GM23248 (cell line): ENCODE measurements at regions not wholly inside any gene's neighbourhood (a gene's known extent, or its start where the extent isn't known, plus 50 kb on each side); places are given as distances from the start of the nearest gene placed in this dataset.

ENCODE experiments used
- DNase-seq: peaks from one replicate; pipeline ENCODE4 v3.0.0-alpha.2; 2015
- H2AFZ ChIP-seq: fragments of 200-600 bp; sonication (generic); 2 replicates; pipeline ENCODE4 v1.6.1; 2016; ENCODE audit warnings: antibody characterized with exemption
- H3F3A ChIP-seq: fragments of 200-600 bp; sonication (generic); 2 replicates; pipeline ENCODE4 v1.6.1; 2016; ENCODE audit warnings: mild to moderate bottlenecking, antibody characterized with exemption, mixed run types; ENCODE audit not compliant: insufficient read depth
- H3K27ac ChIP-seq: fragments of 200-600 bp; sonication (generic); 2 replicates; pipeline ENCODE4 v1.5.1; 2016; ENCODE audit warnings: mild to moderate bottlenecking
- H3K27me3 ChIP-seq: fragments of 200-600 bp; sonication (generic); replicated peaks from 2 replicates; pipeline ENCODE4 v1.6.1; 2016; ENCODE audit warnings: mild to moderate bottlenecking; ENCODE audit not compliant: insufficient read depth
- H3K36me3 ChIP-seq: fragments of 200-600 bp; sonication (generic); 2 replicates; pipeline ENCODE4 v1.6.1; 2016; ENCODE audit warnings: low read depth, mild to moderate bottlenecking
- H3K4me1 ChIP-seq: fragments of 200-600 bp; sonication (generic); 2 replicates; pipeline ENCODE4 v1.6.1; 2016; ENCODE audit warnings: mild to moderate bottlenecking; ENCODE audit not compliant: insufficient read depth
- H3K4me2 ChIP-seq: fragments of 200-600 bp; sonication (generic); one replicate; pipeline ENCODE4 v1.6.1; 2016; ENCODE audit warnings: mild to moderate bottlenecking; ENCODE audit not compliant: unreplicated experiment
- H3K4me3 ChIP-seq: fragments of 200-600 bp; sonication (generic); 2 replicates; pipeline ENCODE4 v1.5.1; 2016; ENCODE audit warnings: mild to moderate bottlenecking
- H3K79me2 ChIP-seq: fragments of 200-600 bp; sonication (generic); 2 replicates; pipeline ENCODE4 v1.6.1; 2016; ENCODE audit warnings: mild to moderate bottlenecking; ENCODE audit not compliant: insufficient read depth
- H3K9ac ChIP-seq: fragments of 200-600 bp; sonication (generic); 2 replicates; pipeline ENCODE4 v1.6.1; 2016; ENCODE audit warnings: mild to moderate bottlenecking
- H3K9me2 ChIP-seq: fragments of 200-600 bp; sonication (generic); 2 replicates; pipeline ENCODE4 v1.6.1; 2016; ENCODE audit warnings: mixed run types, mild to moderate bottlenecking, moderate library complexity; ENCODE audit not compliant: insufficient read depth
- H3K9me3 ChIP-seq: fragments of 200-600 bp; sonication (generic); one replicate; pipeline ENCODE4 v1.6.1; 2017; ENCODE audit warnings: low read depth
- H4K20me1 ChIP-seq: fragments of 200-600 bp; sonication (generic); 2 replicates; pipeline ENCODE4 v1.6.0; 2016; ENCODE audit not compliant: insufficient read depth
- EZH2 ChIP-seq: fragments of 200-600 bp; sonication (generic); IDR thresholded peaks from 2 replicates; pipeline ENCODE4 v1.6.1; 2018; ENCODE audit warnings: antibody characterized with exemption, mild to moderate bottlenecking; ENCODE audit not compliant: insufficient read depth, poor library complexity, severe bottlenecking
- EZH2phosphoT487 ChIP-seq: fragments of 200-600 bp; sonication (generic); IDR thresholded peaks from 2 replicates; pipeline ENCODE4 v1.6.1; 2018; ENCODE audit warnings: antibody characterized with exemption, moderate library complexity, mild to moderate bottlenecking, low read depth; ENCODE audit not compliant: insufficient read depth
- WGBS, 2 experiments: methylation state at CpG; one replicate each; pipeline ENCODE4 v1.1.6; 2015 to 2017; ENCODE audit warnings: low lambda C conversion rate in 2 of 2, low coverage in 1 of 2; ENCODE audit errors: missing lambda C conversion rate in 2 of 2; 5-methylcytosine and 5-hydroxymethylcytosine counted together
- in situ Hi-C: fragments of 300-500 bp; cut with MboI; formaldehyde crosslinking; loops from 2 replicates; pipeline ENCODE4 v1.15.0; 2020

GRCh38 chr5:86684222-86684621 is 66.5 kb downstream of the COX7C start:
- in situ Hi-C loops, result no loop called here
- WGBS, 2 experiments, result 61 to 73% methylated on average over 2 of the region's 2 CpGs

GRCh38 chr5:86686046-86686445 is 68.3 kb downstream of the COX7C start:
- Histone ChIP-seq H3K9ac (no peak overlapping the region), H3K9me3 (no peaks in the 10 kb centered on the region), H2AFZ (no peak overlapping the region), H3F3A (no peaks in the 10 kb centered on the region), H3K27ac (no peak overlapping the region), H3K36me3 (no peaks in the 10 kb centered on the region), H3K4me2 (no peak overlapping the region), H3K79me2 (no peaks in the 10 kb centered on the region), H3K9me2 (no peaks in the 10 kb centered on the region), H3K27me3 (0 out of 2 replicates have a peak, but pooled peaks cover 6% of the 10 kb centered on the region), H4K20me1 (no peaks in the 10 kb centered on the region), H3K4me3 (no peak overlapping the region), H3K4me1 (no peaks in the 10 kb centered on the region)
- WGBS, 2 experiments, result 8 to 9% methylated on average over 1 of the region's 1 CpG
- TF ChIP-seq EZH2phosphoT487 (no peak), EZH2 (no peak)
- in situ Hi-C loops, result no loop called here
- DNase-seq, result no peak

More at GRCh38 chr5:86684222-86684621, 66.5 kb downstream of the COX7C start:
- Histone ChIP-seq H3K4me2 (no peak overlapping the region), H3K4me1 (no peaks in the 10 kb centered on the region), H3K9ac (no peak overlapping the region), H3K9me2 (no peaks in the 10 kb centered on the region), H3K9me3 (no peaks in the 10 kb centered on the region), H3K27ac (no peak overlapping the region), H3K4me3 (no peak overlapping the region), H3K79me2 (no peaks in the 10 kb centered on the region), H2AFZ (no peak overlapping the region), H4K20me1 (no peaks in the 10 kb centered on the region), H3K36me3 (no peaks in the 10 kb centered on the region), H3K27me3 (0 out of 2 replicates have a peak, but pooled peaks cover 6% of the 10 kb centered on the region), H3F3A (no peaks in the 10 kb centered on the region)
- TF ChIP-seq EZH2, result no peak
- TF ChIP-seq EZH2phosphoT487, result no peak
- peak; percentile 13 for DNase-seq

- in situ Hi-C loops, result no loop called here
- 18 to 20% methylated on average over 2 of the region's 2 CpGs for WGBS, 2 experiments
These were observed 70.7 kb downstream of the COX7C start for GRCh38 chr5:86688406-86688805.

GRCh38 chr5:86689103-86689729 is 71.5 kb downstream of the COX7C start:
- Histone ChIP-seq H3K36me3 (no peaks in the 10 kb centered on the region), H3K79me2 (no peaks in the 10 kb centered on the region), H4K20me1 (no peaks in the 10 kb centered on the region), H3K9me3 (no peaks in the 10 kb centered on the region), H3K27ac (no peak overlapping the region), H3K9me2 (no peaks in the 10 kb centered on the region), H3K27me3 (no peaks in the 10 kb centered on the region), H3K9ac (no peak overlapping the region), H3K4me3 (no peak overlapping the region), H3F3A (no peaks in the 10 kb centered on the region), H3K4me2 (no peak overlapping the region), H2AFZ (no peak overlapping the region), H3K4me1 (no peaks in the 10 kb centered on the region)
- in situ Hi-C loops, result no loop called here
- TF ChIP-seq EZH2phosphoT487 (no peak), EZH2 (no peak)
- WGBS, 2 experiments, result 23 to 30% methylated on average over 1 of the region's 1 CpG
- DNase-seq, result no peak

More at GRCh38 chr5:86688406-86688805, 70.7 kb downstream of the COX7C start:
- TF ChIP-seq EZH2phosphoT487, result no peak
- TF ChIP-seq EZH2, result no peak
- Histone ChIP-seq H3F3A (no peaks in the 10 kb centered on the region), H3K9ac (no peak overlapping the region), H3K4me2 (no peak overlapping the region), H3K4me3 (no peak overlapping the region), H3K36me3 (no peaks in the 10 kb centered on the region), H2AFZ (no peak overlapping the region), H3K27ac (no peak overlapping the region), H3K79me2 (no peaks in the 10 kb centered on the region), H4K20me1 (no peaks in the 10 kb centered on the region), H3K9me2 (no peaks in the 10 kb centered on the region), H3K9me3 (no peaks in the 10 kb centered on the region), H3K27me3 (no peaks in the 10 kb centered on the region), H3K4me1 (no peaks in the 10 kb centered on the region)
- DNase-seq, result no peak
